ENCODE measurements at regions not wholly inside any gene's neighbourhood (a gene's known extent, or its start where the extent isn't known, plus 50 kb on each side); places are given as distances from the start of the nearest gene placed in this dataset.

- H3K4me1 Mint-ChIP-seq, result no peaks in the 10 kb centered on the region
- H3K27ac Mint-ChIP-seq, result no peak overlapping the region
- H3K9ac ChIP-seq (ENCODE audit: extremely low read depth, low read length, poor library complexity, severe bottlenecking), result no peak overlapping the region
- no peak overlapping the region for H3K4me3 Mint-ChIP-seq
- H3K36me3 Mint-ChIP-seq (ENCODE audit: low read depth), result peaks cover 2% of the 10 kb centered on the region
- no peaks in the 10 kb centered on the region for H3K27me3 Mint-ChIP-seq (ENCODE audit: insufficient read depth)
- H3K27ac ChIP-seq (ENCODE audit: low read depth, low read length), result no peak overlapping the region
- TF ChIP-seq CTCF (conservative IDR thresholded peaks at IDR 0.05), result no peak
- H3K4me1 ChIP-seq (ENCODE audit: control insufficient read depth, insufficient read depth, low read length), result no peaks in the 10 kb centered on the region
- WGBS, 2 experiments (ENCODE audit: insufficient coverage in 1 of 2, insufficient read length in 1 of 2), result 83 to 87% methylated on average over 1 to 3 of the region's 3 CpGs
- no peaks in the 10 kb centered on the region for H3K36me3 ChIP-seq (ENCODE audit: control insufficient read depth, insufficient read depth, low read length)
- DNase-seq, result no peak
- H3K27me3 ChIP-seq (ENCODE audit: control insufficient read depth, insufficient read depth, low read length, poor library complexity, severe bottlenecking), result no peaks in the 10 kb centered on the region
- no peak overlapping the region for H3K4me3 ChIP-seq (ENCODE audit: low read length)
- H3K9me3 Mint-ChIP-seq, result peaks cover 15% of the 10 kb centered on the region
- H3K9me3 ChIP-seq (ENCODE audit: control insufficient read depth, low read length), result no peaks in the 10 kb centered on the region
These were observed 841.6 kb upstream of the GJE1 start for GRCh38 chr6:141290941-141291721.

- no peaks in the 10 kb centered on the region for H3K4me1 ChIP-seq (ENCODE audit: control insufficient read depth, insufficient read depth, low read length)
- no peak for TF ChIP-seq CTCF (conservative IDR thresholded peaks at IDR 0.05)
- Mint-ChIP-seq H3K36me3 (ENCODE audit: low read depth) (peaks cover 2% of the 10 kb centered on the region), H3K9me3 (peaks cover 13% of the 10 kb centered on the region), H3K4me1 (no peaks in the 10 kb centered on the region), H3K4me3 (no peak overlapping the region), H3K27ac (no peak overlapping the region), H3K27me3 (ENCODE audit: insufficient read depth) (no peaks in the 10 kb centered on the region)
- 95 to 100% methylated on average over 2 to 5 of the region's 5 CpGs for WGBS, 2 experiments (ENCODE audit: insufficient coverage in 1 of 2, insufficient read length in 1 of 2)
- no peaks in the 10 kb centered on the region for H3K27me3 ChIP-seq (ENCODE audit: control insufficient read depth, insufficient read depth, low read length, poor library complexity, severe bottlenecking)
- no peaks in the 10 kb centered on the region for H3K9me3 ChIP-seq (ENCODE audit: control insufficient read depth, low read length)
- DNase-seq, result no peak
- H3K36me3 ChIP-seq (ENCODE audit: control insufficient read depth, insufficient read depth, low read length), result no peaks in the 10 kb centered on the region
- H3K27ac ChIP-seq (ENCODE audit: low read depth, low read length), result no peak overlapping the region
- no peak overlapping the region for H3K9ac ChIP-seq (ENCODE audit: extremely low read depth, low read length, poor library complexity, severe bottlenecking)
- H3K4me3 ChIP-seq (ENCODE audit: low read length), result no peak overlapping the region
These were observed 843.8 kb upstream of the GJE1 start for GRCh38 chr6:141288947-141289346.

GRCh38 chr6:141282263-141282662, 850.5 kb upstream of the GJE1 start:
- no peaks in the 10 kb centered on the region for H3K36me3 Mint-ChIP-seq (ENCODE audit: low read depth)
- H3K27ac Mint-ChIP-seq, result no peak overlapping the region
- DNase-seq, result no peak
- H3K4me3 ChIP-seq (ENCODE audit: low read length), result no peak overlapping the region
- H3K27me3 ChIP-seq (ENCODE audit: control insufficient read depth, insufficient read depth, low read length, poor library complexity, severe bottlenecking), result no peaks in the 10 kb centered on the region
- no peak for TF ChIP-seq CTCF (conservative IDR thresholded peaks at IDR 0.05)
- no peaks in the 10 kb centered on the region for H3K9me3 ChIP-seq (ENCODE audit: control insufficient read depth, low read length)
- no peaks in the 10 kb centered on the region for H3K27me3 Mint-ChIP-seq (ENCODE audit: insufficient read depth)
- H3K9ac ChIP-seq (ENCODE audit: extremely low read depth, low read length, poor library complexity, severe bottlenecking), result no peak overlapping the region
- H3K4me3 Mint-ChIP-seq, result no peak overlapping the region
- H3K4me1 Mint-ChIP-seq, result no peaks in the 10 kb centered on the region
- H3K4me1 ChIP-seq (ENCODE audit: control insufficient read depth, insufficient read depth, low read length), result no peaks in the 10 kb centered on the region
- 86 to 92% methylated on average over 1 of the region's 1 CpG for whole genome bisulfite sequencing, 2 experiments (ENCODE audit: insufficient coverage in 1 of 2, insufficient read length in 1 of 2)
- no peak overlapping the region for H3K27ac ChIP-seq (ENCODE audit: low read depth, low read length)
- H3K9me3 Mint-ChIP-seq, result peaks cover 3% of the 10 kb centered on the region
- no peaks in the 10 kb centered on the region for H3K36me3 ChIP-seq (ENCODE audit: control insufficient read depth, insufficient read depth, low read length)

Data from endodermal cell (in vitro differentiated cells).